ENCODE measurements at regions not wholly inside any gene's neighbourhood (a gene's known extent, or its start where the extent isn't known, plus 50 kb on each side); places are given as distances from the start of the nearest gene placed in this dataset.

DNA sequence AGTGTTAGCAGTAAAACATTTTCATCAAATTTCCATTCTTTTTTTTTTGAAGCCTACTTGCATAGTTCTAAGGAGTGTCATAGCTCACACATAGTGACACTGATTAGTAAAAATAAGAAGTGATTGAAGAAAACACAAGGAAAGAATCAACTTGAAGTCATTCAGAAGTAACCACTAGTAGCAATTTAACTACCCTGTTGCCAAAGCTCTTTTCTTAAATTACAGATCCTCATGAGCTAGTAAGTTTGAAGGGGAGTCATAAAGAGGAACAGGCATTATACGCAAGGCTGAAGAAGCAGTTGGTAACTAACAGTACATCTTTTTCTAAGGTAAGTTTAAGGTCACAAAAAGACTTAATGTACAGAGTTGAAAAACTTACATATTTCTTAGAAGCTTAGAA, 332.2 kb downstream of the CHRM3 start:
- TF ChIP-seq POLR2A (IDR thresholded peaks at IDR 0.05; ENCODE audit: low read depth, low read length) (no peak), CEBPB (IDR thresholded peaks at IDR 0.05; ENCODE audit: low read depth, low read length) (no peak), NFE2L2 (IDR thresholded peaks at IDR 0.05; ENCODE audit: low read depth, low read length) (no peak), RAD21 (IDR thresholded peaks at IDR 0.05; ENCODE audit: low read length) (no peak), MAFK (IDR thresholded peaks at IDR 0.05; ENCODE audit: low read depth, low read length) (no peak), BHLHE40 (IDR thresholded peaks at IDR 0.05; ENCODE audit: low read depth, low read length) (no peak), SMC3 (IDR thresholded peaks at IDR 0.05; ENCODE audit: low read depth, low read length) (no peak)
- TF ChIP-seq, protein P1, sequence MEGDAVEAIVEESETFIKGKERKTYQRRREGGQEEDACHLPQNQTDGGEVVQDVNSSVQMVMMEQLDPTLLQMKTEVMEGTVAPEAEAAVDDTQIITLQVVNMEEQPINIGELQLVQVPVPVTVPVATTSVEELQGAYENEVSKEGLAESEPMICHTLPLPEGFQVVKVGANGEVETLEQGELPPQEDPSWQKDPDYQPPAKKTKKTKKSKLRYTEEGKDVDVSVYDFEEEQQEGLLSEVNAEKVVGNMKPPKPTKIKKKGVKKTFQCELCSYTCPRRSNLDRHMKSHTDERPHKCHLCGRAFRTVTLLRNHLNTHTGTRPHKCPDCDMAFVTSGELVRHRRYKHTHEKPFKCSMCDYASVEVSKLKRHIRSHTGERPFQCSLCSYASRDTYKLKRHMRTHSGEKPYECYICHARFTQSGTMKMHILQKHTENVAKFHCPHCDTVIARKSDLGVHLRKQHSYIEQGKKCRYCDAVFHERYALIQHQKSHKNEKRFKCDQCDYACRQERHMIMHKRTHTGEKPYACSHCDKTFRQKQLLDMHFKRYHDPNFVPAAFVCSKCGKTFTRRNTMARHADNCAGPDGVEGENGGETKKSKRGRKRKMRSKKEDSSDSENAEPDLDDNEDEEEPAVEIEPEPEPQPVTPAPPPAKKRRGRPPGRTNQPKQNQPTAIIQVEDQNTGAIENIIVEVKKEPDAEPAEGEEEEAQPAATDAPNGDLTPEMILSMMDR (conservative IDR thresholded peaks at IDR 0.05; ENCODE audit: low read depth, low read length): no peak
- TF ChIP-seq, protein P2, sequence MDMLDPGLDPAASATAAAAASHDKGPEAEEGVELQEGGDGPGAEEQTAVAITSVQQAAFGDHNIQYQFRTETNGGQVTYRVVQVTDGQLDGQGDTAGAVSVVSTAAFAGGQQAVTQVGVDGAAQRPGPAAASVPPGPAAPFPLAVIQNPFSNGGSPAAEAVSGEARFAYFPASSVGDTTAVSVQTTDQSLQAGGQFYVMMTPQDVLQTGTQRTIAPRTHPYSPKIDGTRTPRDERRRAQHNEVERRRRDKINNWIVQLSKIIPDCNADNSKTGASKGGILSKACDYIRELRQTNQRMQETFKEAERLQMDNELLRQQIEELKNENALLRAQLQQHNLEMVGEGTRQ (IDR thresholded peaks at IDR 0.05; ENCODE audit: low read depth, low read length): no peak
- TF ChIP-seq, protein P3, sequence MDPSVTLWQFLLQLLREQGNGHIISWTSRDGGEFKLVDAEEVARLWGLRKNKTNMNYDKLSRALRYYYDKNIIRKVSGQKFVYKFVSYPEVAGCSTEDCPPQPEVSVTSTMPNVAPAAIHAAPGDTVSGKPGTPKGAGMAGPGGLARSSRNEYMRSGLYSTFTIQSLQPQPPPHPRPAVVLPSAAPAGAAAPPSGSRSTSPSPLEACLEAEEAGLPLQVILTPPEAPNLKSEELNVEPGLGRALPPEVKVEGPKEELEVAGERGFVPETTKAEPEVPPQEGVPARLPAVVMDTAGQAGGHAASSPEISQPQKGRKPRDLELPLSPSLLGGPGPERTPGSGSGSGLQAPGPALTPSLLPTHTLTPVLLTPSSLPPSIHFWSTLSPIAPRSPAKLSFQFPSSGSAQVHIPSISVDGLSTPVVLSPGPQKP (IDR thresholded peaks at IDR 0.05; ENCODE audit: borderline replicate concordance, low read depth, low read length): no peak

Measured in IMR-90 (cell line).